ENCODE measurements at regions not wholly inside any gene's neighbourhood (a gene's known extent, or its start where the extent isn't known, plus 50 kb on each side); places are given as distances from the start of the nearest gene placed in this dataset.

DNA sequence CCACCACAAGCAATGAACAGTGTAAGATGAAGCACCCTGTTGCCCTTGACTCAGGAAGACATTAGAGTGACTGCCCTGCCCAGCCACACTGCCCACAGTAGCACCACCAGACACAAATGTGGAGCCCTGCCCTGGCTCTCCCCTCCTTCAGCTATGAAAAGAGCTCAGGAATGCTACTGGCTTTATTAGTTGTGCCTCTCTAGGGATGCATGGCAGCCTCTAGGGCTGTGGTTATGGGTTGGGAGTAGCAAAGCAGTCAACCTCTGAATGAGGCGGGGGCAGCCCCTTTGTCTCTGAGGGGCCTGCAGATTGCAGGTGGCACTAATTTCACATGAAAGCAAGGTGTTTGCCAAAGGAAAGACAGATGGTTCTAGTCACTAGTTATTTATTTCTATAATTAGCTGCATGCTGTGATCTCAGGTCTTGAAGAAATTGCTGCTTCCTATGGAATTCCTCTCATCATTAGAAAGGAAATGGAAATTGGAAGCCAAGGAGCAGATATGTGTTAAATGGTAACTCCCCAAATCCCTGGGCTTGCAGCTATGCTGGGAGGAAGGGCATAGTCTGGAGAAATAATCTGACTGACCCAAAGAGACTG lies 259.4 kb downstream of the TLR4 start:
- no peaks in the 10 kb centered on the region for H3K4me1 Mint-ChIP-seq
- no peaks in the 10 kb centered on the region for H3K36me3 Mint-ChIP-seq
- DNase-seq (no peak), ATAC-seq (ENCODE audit: low read depth in 2 of 2) (no peak)
- peaks cover 6 to 9% (median 7%) of the 10 kb centered on the region in 3 donors for H3K27me3 Mint-ChIP-seq
- H3K9me3 Mint-ChIP-seq: peaks cover 0 to 1% (median 0%) of the 10 kb centered on the region in 7 donors
- peak overlapping the region in 1 of 6 donors; percentile 36 for H3K27ac Mint-ChIP-seq
- no peak overlapping the region for H3K4me3 Mint-ChIP-seq

DNA sequence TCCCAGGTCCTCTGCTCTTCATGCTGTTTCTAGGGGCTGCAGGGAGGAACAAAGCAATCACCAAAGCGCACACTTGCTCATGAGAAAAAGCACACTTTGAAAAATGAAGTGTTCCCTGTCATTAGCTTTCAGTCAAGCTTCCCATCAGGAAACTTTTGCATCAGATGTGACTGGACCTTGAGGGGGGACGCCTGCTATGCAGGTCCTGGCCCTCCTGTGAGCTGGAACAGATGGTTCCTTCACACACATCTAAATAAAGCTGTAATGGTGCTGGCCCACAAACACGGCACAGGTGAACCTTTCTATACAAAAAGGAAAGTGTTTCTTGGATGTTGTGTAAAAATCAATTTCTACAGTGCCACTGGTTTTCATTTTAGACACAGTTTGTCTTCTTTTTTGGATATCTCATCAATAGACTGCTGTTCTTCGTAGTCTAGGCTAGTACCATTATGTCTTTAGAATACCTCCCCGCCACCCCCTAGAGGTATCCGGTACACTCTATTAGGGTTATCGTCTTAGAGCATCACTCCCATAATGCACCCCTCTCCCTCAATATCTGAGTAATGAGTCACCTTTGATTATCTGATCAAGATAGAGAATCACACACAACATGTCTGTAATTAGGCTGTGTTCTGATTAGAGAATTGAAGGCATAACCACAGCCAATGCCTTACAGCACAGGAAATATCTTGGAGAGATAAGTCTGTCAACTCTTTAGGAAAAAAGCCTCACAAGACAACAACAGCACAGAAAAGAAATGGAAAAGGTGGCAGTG lies 266.3 kb downstream of the TLR4 start:
- ATAC-seq (ENCODE audit: low read depth in 2 of 2) (no peak), DNase-seq (no peak)
- H3K27me3 Mint-ChIP-seq: peaks cover 7 to 34% (median 18%) of the 10 kb centered on the region in 3 donors
- H3K27ac Mint-ChIP-seq: no peak overlapping the region
- H3K9me3 Mint-ChIP-seq: peaks cover 0 to 1% (median 0%) of the 10 kb centered on the region in 7 donors
- H3K4me3 Mint-ChIP-seq: no peak overlapping the region
- H3K4me1 Mint-ChIP-seq: no peaks in the 10 kb centered on the region
- no peaks in the 10 kb centered on the region for H3K36me3 Mint-ChIP-seq

DNA sequence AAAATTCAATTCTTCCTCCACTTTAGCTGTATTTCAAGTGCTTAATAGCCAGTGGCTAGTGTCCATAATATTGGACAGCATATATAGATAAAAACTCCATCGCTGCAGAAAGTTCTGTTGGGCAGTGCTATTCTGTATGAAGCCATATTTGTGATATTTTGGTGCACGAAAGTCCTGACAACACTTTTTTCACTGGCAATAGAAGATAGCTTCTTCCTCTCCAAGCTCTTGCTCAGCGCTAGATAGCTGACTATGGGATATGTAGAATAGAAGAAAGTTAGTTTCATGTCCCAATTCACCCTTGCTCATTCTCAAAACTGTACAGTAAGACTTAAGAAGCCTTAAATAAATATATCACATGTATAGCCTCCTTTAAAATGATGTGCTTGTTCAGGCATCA lies 269.9 kb downstream of the TLR4 start:
- Mint-ChIP-seq H3K4me1 (no peaks in the 10 kb centered on the region), H3K27me3 (peaks cover 8 to 27% (median 22%) of the 10 kb centered on the region in 3 donors), H3K4me3 (no peak overlapping the region), H3K36me3 (no peaks in the 10 kb centered on the region), H3K9me3 (peaks cover 0 to 7% (median 0%) of the 10 kb centered on the region in 7 donors), H3K27ac (no peak overlapping the region)
- ATAC-seq (ENCODE audit: low read depth in 2 of 2): no peak
- no peak for DNase-seq

DNA sequence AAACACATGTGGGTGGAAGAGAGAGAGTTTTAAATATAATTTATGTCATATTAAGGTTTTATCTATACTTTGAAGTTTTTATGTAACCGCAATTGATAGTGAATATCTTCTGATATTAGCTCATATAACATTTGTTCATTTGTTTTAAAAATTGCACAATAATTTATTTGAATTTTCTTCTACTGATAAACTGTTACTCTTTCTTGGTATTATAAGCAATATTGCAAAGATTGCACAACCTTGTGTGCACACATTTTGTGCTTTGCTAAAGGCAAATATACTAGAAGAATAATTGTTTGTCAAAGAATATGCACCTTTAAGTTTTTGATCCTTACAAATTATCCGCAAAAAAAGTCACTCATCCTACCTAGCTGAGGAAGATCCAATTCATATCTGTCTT lies 275.7 kb downstream of the TLR4 start:
- no peak overlapping the region for H3K27ac Mint-ChIP-seq
- H3K4me3 Mint-ChIP-seq: no peak overlapping the region
- ATAC-seq (ENCODE audit: low read depth in 2 of 2) (no peak), DNase-seq (no peak)
- no peaks in the 10 kb centered on the region for H3K36me3 Mint-ChIP-seq
- peaks cover 15 to 22% (median 17%) of the 10 kb centered on the region in 3 donors for H3K27me3 Mint-ChIP-seq
- H3K4me1 Mint-ChIP-seq: no peaks in the 10 kb centered on the region
- H3K9me3 Mint-ChIP-seq: peaks cover 0 to 7% (median 0%) of the 10 kb centered on the region in 7 donors

DNA sequence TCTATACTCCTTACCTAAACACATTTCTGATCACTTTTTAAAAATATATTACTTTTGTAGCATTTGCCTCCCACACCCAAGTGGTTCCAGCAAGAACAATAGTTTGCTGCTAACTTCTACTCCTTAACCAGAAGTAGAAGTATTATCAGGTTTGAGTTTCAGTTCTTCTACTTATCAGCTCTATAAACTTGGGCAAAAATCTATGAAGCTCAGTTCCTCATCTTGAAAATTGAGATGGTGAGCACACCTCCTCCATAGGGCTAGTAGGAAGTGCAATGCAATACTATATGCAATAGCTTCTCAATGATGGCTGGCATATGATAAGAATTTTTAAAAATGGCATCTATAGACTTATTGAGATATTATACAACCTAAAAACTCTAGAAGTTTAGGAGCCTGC lies 283.7 kb downstream of the TLR4 start:
- Mint-ChIP-seq H3K36me3 (no peaks in the 10 kb centered on the region), H3K27me3 (peaks cover 3 to 16% (median 7%) of the 10 kb centered on the region in 3 donors), H3K4me3 (peak overlapping the region in 1 of 8 donors; percentile 17), H3K9me3 (peaks cover 0 to 3% (median 0%) of the 10 kb centered on the region in 7 donors), H3K27ac (peak overlapping the region in 1 of 6 donors; percentile 12), H3K4me1 (peaks cover 4 to 14% (median 6%) of the 10 kb centered on the region in 3 donors)
- ATAC-seq (ENCODE audit: low read depth in 2 of 2): peak in 1 of 2 donors; percentile 35
- no peak for DNase-seq

DNA sequence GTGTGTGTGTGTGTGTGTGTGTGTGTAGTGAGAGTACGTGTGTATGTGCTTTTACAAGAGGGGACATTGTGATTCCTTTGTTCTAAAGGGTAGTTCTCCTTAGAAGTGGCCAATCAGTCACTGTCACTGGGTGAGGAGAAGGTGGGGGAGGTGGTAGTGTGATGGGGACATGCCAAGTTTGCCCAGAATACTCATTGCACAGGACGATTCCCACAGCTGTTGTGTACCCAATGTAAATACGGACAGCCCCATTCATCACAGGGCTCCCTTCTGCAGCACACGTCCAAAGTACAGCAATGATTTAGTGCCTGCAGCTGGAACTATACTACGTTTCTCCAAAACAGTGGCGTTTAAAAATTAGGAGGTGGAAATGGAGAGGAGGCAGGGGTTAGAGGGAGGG lies 287.8 kb downstream of the TLR4 start:
- ATAC-seq (ENCODE audit: low read depth in 2 of 2) (no peak), DNase-seq (no peak)
- Mint-ChIP-seq H3K36me3 (no peaks in the 10 kb centered on the region), H3K9me3 (peaks cover 0 to 3% (median 0%) of the 10 kb centered on the region in 7 donors), H3K27ac (peak overlapping the region in 2 of 6 donors; percentile 44 to 85), H3K4me1 (peaks cover 4 to 14% (median 6%) of the 10 kb centered on the region in 3 donors), H3K27me3 (peaks cover 8 to 15% (median 14%) of the 10 kb centered on the region in 3 donors), H3K4me3 (no peak overlapping the region)

DNA sequence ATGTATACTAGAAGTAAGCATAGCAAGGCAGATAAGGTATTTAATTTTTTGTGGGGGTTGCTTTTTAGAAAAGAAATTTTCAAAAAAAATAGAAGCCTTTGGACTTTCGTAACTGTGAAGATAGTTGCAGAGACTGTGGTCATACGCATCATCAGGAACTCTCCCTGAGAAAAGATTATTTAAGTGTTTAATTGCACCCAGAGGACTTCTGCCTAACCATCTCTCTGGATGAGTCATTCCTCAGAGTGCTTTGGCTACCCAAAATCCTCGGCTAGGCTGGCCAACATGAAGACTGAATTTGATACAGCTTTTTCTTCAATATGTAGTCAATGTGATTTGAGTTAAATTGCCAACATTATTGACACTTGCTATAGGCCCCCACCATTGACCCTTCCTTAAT lies 296.4 kb downstream of the TLR4 start:
- Mint-ChIP-seq H3K36me3 (no peaks in the 10 kb centered on the region), H3K4me3 (no peak overlapping the region), H3K4me1 (no peaks in the 10 kb centered on the region), H3K9me3 (peaks cover 0 to 1% (median 0%) of the 10 kb centered on the region in 7 donors), H3K27ac (no peak overlapping the region), H3K27me3 (peaks cover 0 to 18% (median 5%) of the 10 kb centered on the region in 3 donors)
- no peak for ATAC-seq (ENCODE audit: low read depth in 2 of 2)
- DNase-seq: no peak

DNA sequence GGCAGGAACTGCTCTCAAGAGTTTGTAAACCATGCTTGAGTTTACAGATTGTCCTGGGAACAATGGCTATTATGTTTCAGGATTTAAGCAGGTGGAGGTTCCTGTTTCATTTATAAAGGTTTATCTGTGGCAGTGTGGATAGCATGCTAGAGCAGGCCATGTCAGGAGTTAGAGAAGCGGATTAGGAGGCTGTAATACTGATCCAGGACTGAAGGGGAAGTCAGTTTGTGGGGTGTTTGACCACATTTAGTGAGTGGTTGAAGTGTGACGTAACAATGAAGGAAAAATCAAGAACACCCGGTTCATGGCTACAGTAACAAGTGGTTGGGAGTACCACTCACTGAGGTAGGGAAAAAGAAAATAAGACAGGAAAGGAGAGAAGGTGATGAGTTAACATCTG lies 299.0 kb downstream of the TLR4 start:
- Mint-ChIP-seq H3K36me3 (no peaks in the 10 kb centered on the region), H3K4me3 (no peak overlapping the region), H3K9me3 (peaks cover 0 to 1% (median 0%) of the 10 kb centered on the region in 7 donors), H3K4me1 (no peaks in the 10 kb centered on the region), H3K27ac (peak overlapping the region in 1 of 6 donors; percentile 1), H3K27me3 (peaks cover 0 to 18% (median 5%) of the 10 kb centered on the region in 3 donors)
- no peak for ATAC-seq (ENCODE audit: low read depth in 2 of 2)
- DNase-seq: no peak

DNA sequence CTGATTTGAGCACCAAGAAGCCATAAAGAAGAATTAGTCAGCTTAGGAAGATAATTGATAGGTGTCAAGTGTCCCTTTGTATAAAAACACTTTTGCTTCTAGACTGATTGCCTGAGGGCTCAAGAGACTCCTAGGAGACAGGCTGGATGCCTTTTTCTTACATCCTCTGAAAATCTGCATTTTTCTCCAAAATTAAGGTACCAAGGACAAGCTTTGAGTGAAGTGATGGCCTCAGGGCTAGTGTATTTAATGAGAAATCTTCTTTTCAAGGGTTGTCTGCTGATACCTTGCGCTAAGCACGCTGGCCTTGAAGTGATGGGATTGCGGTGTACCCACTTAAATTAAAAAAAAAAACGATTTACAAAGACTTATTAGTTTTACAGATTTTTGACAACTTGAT lies 304.0 kb downstream of the TLR4 start:
- no peak overlapping the region for H3K27ac Mint-ChIP-seq
- no peaks in the 10 kb centered on the region for H3K4me1 Mint-ChIP-seq
- ATAC-seq (ENCODE audit: low read depth in 2 of 2) (no peak), DNase-seq (no peak)
- peaks cover 0 to 8% (median 5%) of the 10 kb centered on the region in 3 donors for H3K27me3 Mint-ChIP-seq
- no peaks in the 10 kb centered on the region for H3K9me3 Mint-ChIP-seq
- no peak overlapping the region for H3K4me3 Mint-ChIP-seq
- no peaks in the 10 kb centered on the region for H3K36me3 Mint-ChIP-seq

DNA sequence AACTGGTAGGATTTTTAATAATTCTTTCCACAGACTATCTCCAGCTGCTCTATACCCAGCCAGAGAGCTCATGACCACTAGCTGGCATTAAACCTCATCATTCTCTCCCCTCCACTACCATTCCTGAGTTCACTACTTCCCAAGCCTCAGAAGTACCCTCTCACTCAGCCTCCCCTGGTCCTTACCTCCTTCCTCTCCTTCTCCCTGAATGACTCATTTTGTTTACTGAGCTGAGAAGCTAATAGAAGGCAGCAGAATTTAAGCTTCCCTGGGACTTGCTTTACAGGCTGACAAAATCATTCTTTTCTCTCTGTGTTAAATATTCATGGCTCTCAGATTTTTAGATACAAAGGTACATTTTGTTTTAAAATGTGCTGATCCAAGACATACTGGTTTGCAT lies 305.4 kb downstream of the TLR4 start:
- no peak for ATAC-seq (ENCODE audit: low read depth in 2 of 2)
- Mint-ChIP-seq H3K4me1 (no peaks in the 10 kb centered on the region), H3K4me3 (no peak overlapping the region), H3K9me3 (no peaks in the 10 kb centered on the region), H3K36me3 (no peaks in the 10 kb centered on the region), H3K27me3 (peaks cover 0 to 5% (median 5%) of the 10 kb centered on the region in 3 donors), H3K27ac (no peak overlapping the region)
- DNase-seq: no peak

DNA sequence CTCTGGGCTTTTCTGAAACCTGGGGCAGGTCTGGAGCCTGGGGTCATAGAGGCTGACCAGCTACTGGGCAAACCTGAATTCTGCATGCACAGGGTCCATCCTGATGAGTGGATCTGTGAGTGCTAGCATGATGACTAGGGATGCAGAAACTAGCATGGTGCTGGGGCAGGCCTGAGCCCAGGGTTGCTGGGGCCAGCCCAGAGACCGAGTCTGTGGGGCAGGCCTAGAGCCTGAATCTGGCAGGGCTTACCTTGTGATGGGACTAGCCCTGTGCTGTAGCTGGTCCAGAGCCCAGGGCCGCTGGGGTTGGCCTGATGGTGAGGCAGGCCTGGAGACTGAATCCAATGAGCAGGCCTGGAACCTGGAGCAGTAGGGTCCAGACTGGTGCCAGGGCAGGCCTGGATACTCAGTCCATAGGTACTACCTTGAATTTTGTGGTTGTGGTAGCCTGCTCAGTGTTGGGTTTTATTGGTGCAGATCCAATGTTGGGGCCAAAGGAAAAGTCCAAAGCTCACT lies 313.5 kb downstream of the TLR4 start:
- no peak overlapping the region for H3K27ac Mint-ChIP-seq
- H3K4me3 Mint-ChIP-seq: no peak overlapping the region
- DNase-seq (no peak), ATAC-seq (ENCODE audit: low read depth in 2 of 2) (no peak)
- H3K9me3 Mint-ChIP-seq: peaks cover 0 to 14% (median 7%) of the 10 kb centered on the region in 7 donors
- H3K36me3 Mint-ChIP-seq: no peaks in the 10 kb centered on the region
- peaks cover 0 to 5% (median 0%) of the 10 kb centered on the region in 3 donors for H3K27me3 Mint-ChIP-seq
- no peaks in the 10 kb centered on the region for H3K4me1 Mint-ChIP-seq

DNA sequence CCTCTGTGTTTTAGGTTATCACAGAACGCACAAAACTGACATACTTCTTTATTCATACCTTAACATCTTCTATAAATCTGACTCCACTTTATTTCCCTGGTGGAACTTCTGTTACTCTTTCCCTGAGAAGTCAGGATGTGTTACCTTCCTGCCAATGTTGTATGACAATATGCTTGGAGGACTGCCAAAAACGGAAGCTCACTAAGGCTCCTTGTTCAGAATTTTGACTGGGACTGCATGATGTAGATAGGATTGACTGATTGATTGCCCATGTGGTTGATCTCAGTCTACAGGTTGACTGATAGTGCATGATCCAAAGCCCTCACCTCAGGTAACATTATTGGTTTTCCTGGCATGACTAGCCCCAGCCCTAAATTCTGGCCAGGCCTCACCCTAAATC lies 319.4 kb downstream of the TLR4 start:
- H3K27ac Mint-ChIP-seq: peak overlapping the region in 1 of 6 donors; percentile 16
- H3K27me3 Mint-ChIP-seq: peaks cover 0 to 1% (median 0%) of the 10 kb centered on the region in 3 donors
- no peaks in the 10 kb centered on the region for H3K36me3 Mint-ChIP-seq
- ATAC-seq (ENCODE audit: low read depth in 2 of 2) (no peak), DNase-seq (no peak)
- H3K9me3 Mint-ChIP-seq: peaks cover 0 to 4% (median 0%) of the 10 kb centered on the region in 7 donors
- no peaks in the 10 kb centered on the region for H3K4me1 Mint-ChIP-seq
- H3K4me3 Mint-ChIP-seq: no peak overlapping the region

DNA sequence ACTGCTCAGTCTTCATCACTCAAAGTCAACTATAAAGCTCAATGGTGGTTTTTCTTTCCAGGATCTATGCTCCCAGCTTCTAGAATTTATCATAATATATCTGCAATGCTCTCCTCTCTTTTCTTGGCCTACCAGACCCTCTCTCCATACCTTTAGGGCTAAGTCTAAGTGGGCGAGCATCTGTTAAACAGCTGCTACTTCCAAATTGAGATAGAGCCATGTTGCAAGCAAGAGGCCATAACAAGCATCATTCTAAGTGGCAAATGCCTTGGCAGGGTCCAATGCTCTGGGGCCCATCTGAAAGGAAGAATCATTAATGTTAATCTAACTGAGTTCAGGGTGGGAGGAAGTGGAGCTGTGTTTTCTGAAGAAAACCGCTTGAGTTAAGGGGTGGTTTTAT lies 324.0 kb downstream of the TLR4 start:
- ATAC-seq (ENCODE audit: low read depth in 2 of 2) (no peak), DNase-seq (no peak)
- no peak overlapping the region for H3K4me3 Mint-ChIP-seq
- H3K27ac Mint-ChIP-seq: peak overlapping the region in 1 of 6 donors; percentile 41
- peaks cover 0 to 8% (median 2%) of the 10 kb centered on the region in 7 donors for H3K9me3 Mint-ChIP-seq
- peaks cover 4 to 8% (median 7%) of the 10 kb centered on the region in 3 donors for H3K27me3 Mint-ChIP-seq
- no peaks in the 10 kb centered on the region for H3K36me3 Mint-ChIP-seq
- H3K4me1 Mint-ChIP-seq: no peaks in the 10 kb centered on the region

DNA sequence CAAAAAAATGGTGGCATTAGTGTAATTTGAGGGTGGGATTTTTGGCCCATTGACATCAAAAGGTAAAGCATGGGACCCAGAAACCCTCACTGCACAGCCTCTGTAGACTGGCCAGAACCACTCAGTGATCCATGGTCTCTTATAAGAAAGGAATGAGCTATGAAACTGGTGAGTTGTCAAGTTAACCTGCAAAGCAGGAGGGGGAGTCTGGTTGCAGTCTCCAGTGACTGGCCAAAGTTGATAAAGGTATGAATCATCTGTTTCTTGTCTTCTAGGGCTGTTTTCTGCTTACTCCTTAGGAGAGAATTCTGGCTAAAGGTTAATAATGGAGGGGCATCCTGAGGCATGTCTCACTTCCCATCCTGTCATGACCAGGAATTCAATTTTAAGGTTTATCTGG lies 325.2 kb downstream of the TLR4 start:
- Mint-ChIP-seq H3K27ac (no peak overlapping the region), H3K4me1 (no peaks in the 10 kb centered on the region), H3K27me3 (peaks cover 11 to 14% (median 13%) of the 10 kb centered on the region in 3 donors), H3K9me3 (peaks cover 0 to 8% (median 3%) of the 10 kb centered on the region in 7 donors), H3K4me3 (no peak overlapping the region), H3K36me3 (no peaks in the 10 kb centered on the region)
- ATAC-seq (ENCODE audit: low read depth in 2 of 2) (no peak), DNase-seq (no peak)
